ENCODE measurements at regions not wholly inside any gene's neighbourhood (a gene's known extent, or its start where the extent isn't known, plus 50 kb on each side); places are given as distances from the start of the nearest gene placed in this dataset.

GRCh38 chr15:29452881-29453731, 183.5 kb upstream of the NSMCE3 start:
- no peak for DNase-seq

- DNase-seq = no peak
These were observed 181.7 kb upstream of the NSMCE3 start for GRCh38 chr15:29451201-29451781.

GRCh38 chr15:29449136-29449535, 179.5 kb upstream of the NSMCE3 start:
- no peak for DNase-seq

- no peak for DNase-seq
These were observed 178.7 kb upstream of the NSMCE3 start for GRCh38 chr15:29448320-29448719.

DNA sequence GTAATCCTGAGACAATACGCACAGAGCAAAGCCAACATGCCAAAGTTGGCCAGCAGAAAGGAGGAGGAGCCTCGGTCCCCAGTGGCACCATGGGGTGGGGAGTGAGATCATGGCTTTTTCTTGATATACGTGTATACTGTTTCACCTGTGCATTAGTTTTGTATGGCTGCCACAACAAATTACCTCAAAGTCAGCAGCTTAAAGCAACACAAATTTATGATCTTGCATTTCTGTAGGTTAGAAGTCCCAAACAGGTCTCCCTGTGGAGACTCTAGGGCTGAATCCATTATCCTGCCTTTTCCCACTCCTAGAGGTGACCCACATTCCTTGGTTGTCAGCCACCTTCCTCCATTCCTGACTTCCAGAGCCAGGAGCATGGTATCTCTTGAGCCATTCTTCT, 176.9 kb upstream of the NSMCE3 start:
- no peak for DNase-seq

- no peak for DNase-seq
These were observed 172.9 kb upstream of the NSMCE3 start for GRCh38 chr15:29442532-29442931.

- no peak for DNase-seq
These were observed 170.9 kb upstream of the NSMCE3 start for GRCh38 chr15:29440541-29440940.

DNA sequence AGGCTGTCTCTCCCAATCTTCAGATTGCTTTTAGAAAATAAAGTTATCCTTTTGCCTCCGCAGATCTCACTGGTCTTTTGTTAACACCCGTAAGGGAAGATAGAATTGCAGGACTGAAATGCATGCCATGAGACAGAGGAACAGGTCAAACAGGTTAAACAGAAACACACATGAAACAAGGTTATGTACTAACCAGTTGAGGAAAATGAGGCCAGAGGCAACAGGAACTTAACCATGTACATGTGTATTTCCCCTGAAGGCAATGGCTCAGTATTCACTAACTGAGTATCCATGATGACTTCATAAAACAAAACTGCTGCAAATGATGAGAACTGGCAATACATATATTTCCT, 169.1 kb upstream of the NSMCE3 start:
- DNase-seq = no peak

DNA sequence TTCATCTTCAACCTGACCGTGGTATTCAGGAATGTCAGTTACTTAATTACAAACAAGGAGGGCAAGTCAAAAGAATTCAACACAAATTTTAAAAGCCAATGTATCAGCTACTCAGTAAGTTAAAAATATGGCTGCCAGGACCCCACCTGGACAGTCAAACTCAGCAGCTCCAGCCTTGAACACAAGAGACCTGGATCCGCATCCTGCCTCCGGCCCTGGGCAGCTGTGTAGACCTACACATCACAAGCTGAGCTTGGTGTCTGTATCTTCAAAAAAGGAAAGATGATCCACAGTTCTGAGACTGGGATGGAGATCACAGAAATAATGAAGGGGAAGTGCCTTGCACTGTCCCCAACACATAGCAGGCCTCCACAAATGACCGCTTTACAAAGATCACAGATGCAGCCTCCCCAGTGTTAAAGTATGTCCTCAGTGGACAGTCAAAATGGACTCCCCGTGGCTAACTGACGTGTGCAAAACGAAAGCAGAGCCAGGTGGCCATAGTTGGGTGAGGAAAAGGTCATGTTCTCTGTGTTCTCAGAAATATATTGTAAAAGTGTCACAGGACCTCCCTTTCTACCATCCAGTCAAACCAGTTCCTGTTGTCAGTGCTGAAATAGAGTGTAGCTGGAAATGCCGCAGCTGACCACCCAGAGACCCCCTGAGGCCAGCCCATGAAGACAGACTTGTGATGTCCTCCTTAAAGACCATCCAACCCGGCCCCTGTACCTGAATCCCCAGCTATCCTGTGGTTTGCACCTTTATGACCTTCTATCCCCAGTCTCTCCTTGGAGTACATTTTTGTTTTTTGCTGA, 168.5 kb upstream of the NSMCE3 start:
- DNase-seq = no peak

- no peak for DNase-seq
These were observed 166.2 kb upstream of the NSMCE3 start for GRCh38 chr15:29435811-29436210.

DNA sequence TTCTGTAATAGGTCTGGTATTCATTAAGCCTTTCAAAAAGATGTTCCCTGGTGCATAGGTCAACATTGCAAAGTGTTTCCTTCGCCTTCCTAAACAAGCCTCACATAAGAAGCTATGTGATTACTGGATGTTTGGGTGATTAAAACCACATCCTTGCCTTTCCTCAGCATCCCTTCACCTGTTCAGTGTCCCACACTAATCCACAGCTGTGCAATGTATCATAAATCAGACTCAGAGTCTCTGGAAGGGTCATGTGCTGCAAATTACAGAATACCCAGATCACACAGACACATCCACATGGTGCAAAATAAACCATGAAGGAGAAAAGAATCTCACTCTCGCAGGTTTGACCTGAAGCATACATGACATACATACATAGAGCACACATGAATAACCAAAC, 164.7 kb upstream of the NSMCE3 start:
- no peak for DNase-seq

- DNase-seq = no peak
These were observed 164.1 kb upstream of the NSMCE3 start for GRCh38 chr15:29433507-29434248.

DNA sequence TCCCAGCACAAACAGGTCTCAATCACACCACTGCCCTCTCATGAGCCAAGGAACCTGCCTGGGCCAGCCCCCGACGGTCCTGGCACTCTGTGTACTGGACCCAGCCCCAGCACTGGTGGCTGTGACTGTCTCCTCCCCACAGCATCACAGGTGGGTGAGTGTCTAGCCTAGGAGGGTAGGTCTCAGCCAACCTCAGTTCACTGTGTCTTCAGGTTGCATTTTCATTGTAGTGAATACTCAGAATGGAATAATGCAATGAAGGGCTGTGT, 163.4 kb upstream of the NSMCE3 start:
- DNase-seq = no peak

DNA sequence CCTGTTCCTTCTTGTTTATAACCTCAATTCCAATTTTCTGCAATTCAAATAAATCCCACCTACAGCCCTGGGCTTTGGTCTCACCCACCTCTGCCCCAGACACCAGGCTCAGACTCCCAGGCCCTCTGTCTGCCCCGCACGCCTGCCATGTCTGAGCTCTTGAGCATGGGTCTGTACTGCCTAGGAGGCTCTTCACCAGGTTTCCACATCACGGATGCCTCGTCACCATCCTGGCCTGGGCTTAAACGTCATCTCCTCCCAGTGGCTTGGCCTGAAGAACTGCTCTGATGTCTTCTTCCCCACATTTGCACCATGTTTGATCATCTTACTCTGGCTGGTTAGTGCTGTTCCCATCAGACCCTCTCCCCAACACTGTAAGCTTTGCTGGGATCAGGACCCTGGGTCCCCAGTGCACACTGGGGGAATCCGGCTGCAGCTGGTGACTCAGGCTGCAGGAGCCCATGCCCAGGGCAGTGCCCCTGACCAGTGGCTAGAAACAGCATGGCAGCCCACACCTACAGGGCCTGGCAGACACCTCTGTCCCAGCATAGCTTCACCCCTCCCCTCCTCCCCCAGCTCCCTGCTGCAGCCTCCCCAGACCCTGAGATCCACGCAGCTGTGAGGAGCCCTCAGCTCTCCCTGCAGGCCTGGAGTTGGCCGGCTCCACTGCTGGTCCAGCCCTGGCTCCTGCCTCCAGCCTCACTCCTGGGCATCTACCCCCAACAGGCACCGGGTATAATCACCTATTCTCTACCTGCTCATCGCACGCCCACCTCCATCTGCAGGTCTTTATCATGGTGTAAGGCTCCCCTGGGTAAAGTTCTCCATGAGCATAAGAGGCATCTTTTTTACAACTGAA, 162.8 kb upstream of the NSMCE3 start:
- no peak for DNase-seq

DNA sequence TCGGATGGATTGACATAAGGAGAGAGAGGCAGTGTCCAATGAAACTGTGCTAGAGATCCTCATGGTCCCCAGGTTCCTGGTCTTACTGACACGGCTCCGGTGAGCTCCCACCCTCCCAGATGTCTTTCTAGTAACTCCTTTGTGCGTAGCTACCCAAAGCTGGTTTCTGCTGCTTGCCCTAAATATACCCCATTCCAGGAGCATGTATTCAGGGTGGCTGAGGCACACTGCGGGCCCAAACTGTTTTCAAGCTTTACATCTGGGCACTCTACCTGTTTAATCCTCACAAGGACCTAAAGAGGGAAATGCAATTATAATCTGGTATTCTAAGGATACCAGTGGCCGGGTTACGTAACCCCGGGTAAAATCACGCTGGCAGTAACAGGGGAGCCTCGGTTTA, 161.2 kb upstream of the NSMCE3 start:
- no peak for DNase-seq

- DNase-seq = no peak
These were observed 160.5 kb upstream of the NSMCE3 start for GRCh38 chr15:29430124-29430523.

- DNase-seq = no peak
These were observed 160.0 kb upstream of the NSMCE3 start for GRCh38 chr15:29429584-29429983.

DNA sequence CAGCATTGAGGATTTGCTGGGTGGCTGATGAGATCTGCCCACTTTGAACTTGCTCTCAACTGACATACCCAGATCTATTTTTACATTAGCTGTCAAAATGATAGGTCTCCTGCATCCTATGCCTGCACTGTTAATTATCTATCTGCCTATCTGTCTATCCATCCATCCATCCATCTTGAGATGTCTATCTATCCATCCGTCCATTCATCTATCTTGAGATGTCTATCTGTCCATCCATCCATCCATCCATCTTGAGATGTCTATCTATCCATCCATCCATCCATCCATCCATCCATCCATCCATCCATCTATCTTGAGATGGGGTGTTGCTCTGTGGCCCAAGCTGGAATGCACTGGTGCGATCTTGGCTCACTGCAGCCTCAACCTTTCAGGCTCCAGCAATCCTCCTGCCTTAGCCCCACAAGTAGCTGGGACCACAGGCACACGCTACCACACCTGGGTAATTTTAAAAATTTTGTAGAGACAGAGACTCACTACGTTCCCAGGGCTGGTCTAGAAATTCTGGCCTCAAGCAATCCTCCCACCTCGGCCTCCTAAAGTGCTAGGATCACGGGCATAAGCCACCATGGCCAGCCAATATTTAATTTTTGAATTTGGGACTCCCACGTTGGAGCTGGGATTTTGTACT, 159.4 kb upstream of the NSMCE3 start:
- no peak for DNase-seq

GRCh38 chr15:29425864-29426263, 156.2 kb upstream of the NSMCE3 start:
- no peak for DNase-seq

DNA sequence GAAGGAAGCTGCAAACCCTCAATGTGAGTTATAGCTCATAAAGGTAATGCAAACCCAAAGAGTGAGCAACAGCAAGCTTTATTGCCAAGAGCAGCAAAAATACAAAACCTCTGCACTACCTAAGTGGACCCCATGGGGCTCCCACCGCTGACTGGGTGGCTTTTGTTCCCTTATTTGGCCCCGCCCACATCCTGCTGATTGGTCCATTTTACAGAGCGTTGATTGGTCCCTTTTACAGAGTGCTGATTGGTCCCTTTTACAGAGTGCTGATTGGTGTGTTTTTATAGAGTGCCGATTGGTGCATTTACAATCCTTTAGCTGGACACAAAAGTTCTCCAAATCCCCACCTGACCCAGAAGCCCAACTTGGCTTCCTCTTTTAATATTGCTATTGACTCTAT, 154.5 kb upstream of the NSMCE3 start:
- DNase-seq = no peak

GRCh38 chr15:29422606-29423005, 153.0 kb upstream of the NSMCE3 start:
- no peak for DNase-seq

DNA sequence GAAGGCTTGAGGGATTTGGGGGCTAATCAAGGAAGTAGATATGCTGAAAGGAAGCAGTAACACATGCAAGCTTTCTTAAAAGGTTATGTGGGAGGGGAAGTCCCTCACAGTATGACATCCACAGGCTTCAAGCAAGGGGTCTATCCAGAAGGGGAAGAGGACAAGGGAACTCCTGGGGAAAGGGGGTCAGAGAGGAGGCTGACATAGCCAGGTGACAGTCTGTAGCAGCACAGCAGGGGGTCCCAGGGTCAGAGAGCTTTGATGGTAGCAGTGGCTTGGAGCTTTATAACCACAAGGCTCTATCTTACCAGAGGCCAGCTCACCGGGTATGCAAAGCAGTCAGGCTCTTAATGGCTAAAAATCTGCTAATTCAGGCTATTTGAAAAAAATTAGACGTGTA, 150.6 kb upstream of the NSMCE3 start:
- no peak for DNase-seq
